ENCODE measurements at regions not wholly inside any gene's neighbourhood (a gene's known extent, or its start where the extent isn't known, plus 50 kb on each side); places are given as distances from the start of the nearest gene placed in this dataset.

- ATAC-seq, result no peak
- no peaks in the 10 kb centered on the region for H3K27me3 ChIP-seq
Measured at GRCh38 chrX:138298268-138298667, 413.2 kb downstream of the FGF13 start.

GRCh38 chrX:138345801-138346200, 365.7 kb downstream of the FGF13 start:
- ATAC-seq, result no peak

More at GRCh38 chrX:138298268-138298667, 413.2 kb downstream of the FGF13 start:
- no peaks in the 10 kb centered on the region for H3K9me3 ChIP-seq
- H3K4me3 ChIP-seq, result no peak overlapping the region
- WGBS, 2 donors (ENCODE audit: low coverage in 1 of 2), result 43 to 49% methylated on average over 3 of the region's 3 CpGs
- H3K4me1 ChIP-seq, result no peaks in the 10 kb centered on the region
- no peaks in the 10 kb centered on the region for H3K36me3 ChIP-seq
- TF ChIP-seq POLR2AphosphoS5 (IDR thresholded peaks at IDR 0.05) (no peak), CTCF (IDR thresholded peaks at IDR 0.05) (peak in 1 of 4 experiments; percentile 25)
- H3K27ac ChIP-seq, result no peak overlapping the region

GRCh38 chrX:138349351-138349750, 362.2 kb downstream of the FGF13 start:
- no peak overlapping the region for H3K27ac ChIP-seq
- no peak for ATAC-seq
- no peak for TF ChIP-seq POLR2AphosphoS5 (IDR thresholded peaks at IDR 0.05)
- no peak for TF ChIP-seq EP300 (IDR thresholded peaks at IDR 0.05)
- no peak for TF ChIP-seq POLR2A (IDR thresholded peaks at IDR 0.05)
- TF ChIP-seq CTCF (IDR thresholded peaks at IDR 0.05), result no peak
- no peak overlapping the region for H3K4me3 ChIP-seq
- no peaks in the 10 kb centered on the region for H3K9me3 ChIP-seq
- no peaks in the 10 kb centered on the region for H3K4me1 ChIP-seq
- WGBS, 2 donors (ENCODE audit: low coverage in 1 of 2), result 25 to 62% methylated on average over 1 to 3 of the region's 3 CpGs
- H3K27me3 ChIP-seq, result no peaks in the 10 kb centered on the region
- no peaks in the 10 kb centered on the region for H3K36me3 ChIP-seq

More at GRCh38 chrX:138345801-138346200, 365.7 kb downstream of the FGF13 start:
- H3K4me1 ChIP-seq, result no peaks in the 10 kb centered on the region
- H3K9me3 ChIP-seq, result no peaks in the 10 kb centered on the region
- TF ChIP-seq CTCF (IDR thresholded peaks at IDR 0.05), result no peak
- no peak for TF ChIP-seq POLR2A (IDR thresholded peaks at IDR 0.05)
- TF ChIP-seq POLR2AphosphoS5 (IDR thresholded peaks at IDR 0.05), result no peak
- no peak for TF ChIP-seq EP300 (IDR thresholded peaks at IDR 0.05)
- no peak overlapping the region for H3K4me3 ChIP-seq
- H3K27me3 ChIP-seq, result no peaks in the 10 kb centered on the region
- H3K36me3 ChIP-seq, result no peaks in the 10 kb centered on the region
- H3K27ac ChIP-seq, result no peak overlapping the region

- Histone ChIP-seq H3K27ac (no peak overlapping the region), H3K4me3 (no peak overlapping the region), H3K4me1 (no peaks in the 10 kb centered on the region), H3K9me3 (peaks cover 0 to 5% (median 0%) of the 10 kb centered on the region in 3 donors), H3K36me3 (no peaks in the 10 kb centered on the region), H3K27me3 (no peaks in the 10 kb centered on the region)
- TF ChIP-seq EP300 (IDR thresholded peaks at IDR 0.05), result no peak
- TF ChIP-seq POLR2A (IDR thresholded peaks at IDR 0.05), result no peak
- TF ChIP-seq POLR2AphosphoS5 (IDR thresholded peaks at IDR 0.05), result no peak
- TF ChIP-seq CTCF (IDR thresholded peaks at IDR 0.05), result no peak
- no peak for ATAC-seq
- 71 to 94% methylated on average over 2 of the region's 2 CpGs for whole genome bisulfite sequencing, 2 donors (ENCODE audit: low coverage in 1 of 2)
Measured at GRCh38 chrX:138378876-138379275, 332.6 kb downstream of the FGF13 start.

GRCh38 chrX:138408101-138408500, 303.4 kb downstream of the FGF13 start:
- ATAC-seq, result no peak
- no peak overlapping the region for H3K4me3 ChIP-seq
- H3K9me3 ChIP-seq, result no peaks in the 10 kb centered on the region
- TF ChIP-seq POLR2AphosphoS5 (IDR thresholded peaks at IDR 0.05) (no peak), EP300 (IDR thresholded peaks at IDR 0.05) (no peak), CTCF (IDR thresholded peaks at IDR 0.05) (no peak), POLR2A (IDR thresholded peaks at IDR 0.05) (no peak)
- H3K4me1 ChIP-seq, result no peaks in the 10 kb centered on the region
- 54 to 71% methylated on average over 3 of the region's 3 CpGs for WGBS, 2 donors (ENCODE audit: low coverage in 1 of 2)
- no peaks in the 10 kb centered on the region for H3K36me3 ChIP-seq
- no peak overlapping the region for H3K27ac ChIP-seq
- no peaks in the 10 kb centered on the region for H3K27me3 ChIP-seq
